HG03066 (cell line): ENCODE measurements at regions not wholly inside any gene's neighbourhood (a gene's known extent, or its start where the extent isn't known, plus 50 kb on each side); places are given as distances from the start of the nearest gene placed in this dataset.
"Not testable (repeated sequence)": the region's sequence is repeated elsewhere in the genome, so short reads cannot be mapped to it uniquely, and the experiment has no call there.

Source experiments
- ATAC-seq: cut with Tn5 transposase; IDR thresholded peaks from one replicate; pipeline ENCODE4 v1.9.1; 2021; ENCODE audit warnings: low read depth; ENCODE audit not compliant: unreplicated experiment

- no peak for ATAC-seq
Observed at GRCh38 chr3:15851735-15852134, 54.0 kb upstream of the ANKRD28 start.

GRCh38 chr3:15858547-15859506 is 61.0 kb upstream of the ANKRD28 start:
- ATAC-seq, result peak; percentile 61

GRCh38 chr3:15859507-15860013 is 61.8 kb upstream of the ANKRD28 start:
- peak; percentile 74 for ATAC-seq

GRCh38 chr3:15860014-15860934 is 62.5 kb upstream of the ANKRD28 start:
- ATAC-seq, result peak; percentile 48

- ATAC-seq, result no peak
Observed at GRCh38 chr3:15861163-15861562, 63.4 kb upstream of the ANKRD28 start.

- ATAC-seq, result no peak
Observed at GRCh38 chr3:15872807-15873206, 75.0 kb upstream of the ANKRD28 start.

- ATAC-seq, result no peak
Observed at GRCh38 chr3:15873415-15873814, 75.6 kb upstream of the ANKRD28 start.

- no peak for ATAC-seq
Observed at GRCh38 chr3:15875016-15875689, 77.4 kb upstream of the ANKRD28 start.

- no peak for ATAC-seq
Observed at GRCh38 chr3:15876669-15877068, 78.9 kb upstream of the ANKRD28 start.

- ATAC-seq, result no peak
Observed at GRCh38 chr3:15877813-15878212, 80.0 kb upstream of the ANKRD28 start.

GRCh38 chr3:15879787-15880186 is 82.0 kb upstream of the ANKRD28 start:
- not testable (repeated sequence) for ATAC-seq

GRCh38 chr3:15882577-15882976 is 84.8 kb upstream of the ANKRD28 start:
- ATAC-seq, result no peak

GRCh38 chr3:15884132-15884531 is 86.4 kb upstream of the ANKRD28 start:
- ATAC-seq, result no peak

GRCh38 chr3:15886521-15886920 is 88.7 kb upstream of the ANKRD28 start:
- no peak for ATAC-seq

GRCh38 chr3:15887261-15887660 is 89.5 kb upstream of the ANKRD28 start:
- ATAC-seq, result no peak

GRCh38 chr3:15889936-15890335 is 92.2 kb upstream of the ANKRD28 start:
- no peak for ATAC-seq

GRCh38 chr3:15892311-15893227 is 94.8 kb upstream of the ANKRD28 start:
- no peak for ATAC-seq

- ATAC-seq, result no peak
Observed at GRCh38 chr3:15894382-15894781, 96.6 kb upstream of the ANKRD28 start.

GRCh38 chr3:15896500-15896899 is 98.7 kb upstream of the ANKRD28 start:
- no peak for ATAC-seq
